AG04450 (cell line): ENCODE measurements at regions not wholly inside any gene's neighbourhood (a gene's known extent, or its start where the extent isn't known, plus 50 kb on each side); places are given as distances from the start of the nearest gene placed in this dataset.
"Not testable (repeated sequence)": the region's sequence is repeated elsewhere in the genome, so short reads cannot be mapped to it uniquely, and the experiment has no call there.

Experiments
- CTCF ChIA-PET: fragments of 300-600, 350-600 bp; formaldehyde crosslinking; extraction: SDS; loops from one replicate; lab custom pipeline; 2022; ENCODE audit warnings: antibody characterized with exemption, inconsistent platforms; lab: Charles Lee
- POLR2A ChIA-PET: fragments of 350-600 bp; formaldehyde crosslinking; extraction: SDS; loops from one replicate; lab custom pipeline; 2021; ENCODE audit warnings: antibody characterized with exemption, inconsistent platforms; lab: Yijun Ruan, JAX
- DNase-seq: peaks from one replicate; pipeline ENCODE4 v3.0.0-alpha.2; 2011; ENCODE audit warnings: low read depth, low spot score
- H3K27ac ChIP-seq: one replicate; pipeline ENCODE4 v1.5.1; 2012; ENCODE audit warnings: low read depth, low read length, control low read depth
- H3K27me3 ChIP-seq: one replicate; pipeline ENCODE4 v1.6.0; 2012; ENCODE audit warnings: low read length; ENCODE audit not compliant: control insufficient read depth, insufficient read depth
- H3K4me3 ChIP-seq: 2 replicates; pipeline ENCODE4 v1.5.1; 2011; ENCODE audit warnings: mild to moderate bottlenecking, low read depth, low read length, control low read depth
- H3K9me3 ChIP-seq: 2 replicates; pipeline ENCODE4 v1.5.1; 2012; ENCODE audit warnings: low read length; ENCODE audit not compliant: control insufficient read depth, insufficient read depth
- TF ChIP-seq, protein P1 (sequence below): IDR thresholded peaks from 2 replicates; pipeline ENCODE4 v1.5.1; 2011; ENCODE audit warnings: low read depth, low read length, control low read depth, inconsistent platforms

DNA sequence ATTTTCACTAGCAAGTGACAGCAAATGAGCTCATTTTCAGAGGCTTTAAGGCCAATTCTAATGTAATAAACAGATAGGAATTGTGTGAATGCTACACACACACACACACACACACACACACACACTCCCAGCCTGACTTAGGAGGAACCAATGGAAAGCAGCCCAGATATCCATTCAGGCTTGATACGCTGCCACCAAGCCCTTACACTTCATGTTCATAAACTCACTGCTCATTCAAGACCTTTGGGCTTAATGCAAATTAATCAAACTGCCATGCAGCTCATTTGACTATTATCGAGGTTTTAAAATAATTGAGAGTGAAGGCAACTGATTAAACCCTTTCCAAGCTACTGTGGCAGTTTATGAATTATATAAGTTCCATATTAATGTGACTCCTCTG lies 298.9 kb upstream of the NCKAP5 start:
- peaks cover 3% of the 10 kb centered on the region for H3K27me3 ChIP-seq
- no peaks in the 10 kb centered on the region for H3K9me3 ChIP-seq
- TF ChIP-seq, protein P1, sequence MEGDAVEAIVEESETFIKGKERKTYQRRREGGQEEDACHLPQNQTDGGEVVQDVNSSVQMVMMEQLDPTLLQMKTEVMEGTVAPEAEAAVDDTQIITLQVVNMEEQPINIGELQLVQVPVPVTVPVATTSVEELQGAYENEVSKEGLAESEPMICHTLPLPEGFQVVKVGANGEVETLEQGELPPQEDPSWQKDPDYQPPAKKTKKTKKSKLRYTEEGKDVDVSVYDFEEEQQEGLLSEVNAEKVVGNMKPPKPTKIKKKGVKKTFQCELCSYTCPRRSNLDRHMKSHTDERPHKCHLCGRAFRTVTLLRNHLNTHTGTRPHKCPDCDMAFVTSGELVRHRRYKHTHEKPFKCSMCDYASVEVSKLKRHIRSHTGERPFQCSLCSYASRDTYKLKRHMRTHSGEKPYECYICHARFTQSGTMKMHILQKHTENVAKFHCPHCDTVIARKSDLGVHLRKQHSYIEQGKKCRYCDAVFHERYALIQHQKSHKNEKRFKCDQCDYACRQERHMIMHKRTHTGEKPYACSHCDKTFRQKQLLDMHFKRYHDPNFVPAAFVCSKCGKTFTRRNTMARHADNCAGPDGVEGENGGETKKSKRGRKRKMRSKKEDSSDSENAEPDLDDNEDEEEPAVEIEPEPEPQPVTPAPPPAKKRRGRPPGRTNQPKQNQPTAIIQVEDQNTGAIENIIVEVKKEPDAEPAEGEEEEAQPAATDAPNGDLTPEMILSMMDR, result no peak
- DNase-seq, result no peak
- ChIA-PET CTCF (no interaction called here), POLR2A (no interaction called here)
- no peak overlapping the region for H3K27ac ChIP-seq
- no peak overlapping the region for H3K4me3 ChIP-seq

DNA sequence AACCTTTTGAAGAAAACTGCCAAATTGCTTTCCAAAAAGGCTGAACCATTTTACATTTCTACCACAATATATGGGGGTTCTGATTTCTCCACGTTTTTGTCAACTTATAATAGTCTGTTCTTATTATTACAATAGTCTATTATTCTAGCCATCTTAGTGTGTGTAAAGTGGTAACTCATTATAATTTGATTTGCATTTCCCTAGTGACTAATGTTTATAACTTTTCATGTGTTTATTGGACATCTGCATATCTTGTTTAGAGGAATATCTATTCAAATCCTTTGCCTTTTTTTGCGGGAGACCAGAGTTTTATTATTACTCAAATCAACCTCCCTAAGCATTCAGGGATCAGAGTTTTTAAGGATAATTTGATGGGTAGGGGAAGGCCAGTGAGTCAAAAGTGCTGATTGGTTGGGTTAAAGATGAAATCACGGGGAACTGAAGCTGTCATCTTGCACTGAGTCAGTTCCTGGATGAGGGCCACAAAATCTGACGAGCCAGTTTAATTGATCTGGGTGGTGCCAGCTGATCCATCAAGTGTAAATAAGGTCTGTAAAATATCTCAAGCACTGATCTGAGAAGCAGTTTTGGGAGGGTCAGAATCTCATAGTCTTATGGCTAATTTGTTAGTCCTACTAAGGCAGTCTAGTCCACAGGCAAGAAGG lies 303.4 kb upstream of the NCKAP5 start:
- no peak overlapping the region for H3K27ac ChIP-seq
- H3K9me3 ChIP-seq, result no peaks in the 10 kb centered on the region
- POLR2A ChIA-PET, result no interaction called here
- H3K4me3 ChIP-seq, result no peak overlapping the region
- TF ChIP-seq, protein P1, result no peak
- no peak for DNase-seq
- CTCF ChIA-PET, result interaction anchor here (0.6 kb wide), 1 partner anchor 265 kb away, joined by 4 read pairs; no protein-coding TSS in a partner anchor
- H3K27me3 ChIP-seq, result no peaks in the 10 kb centered on the region

DNA sequence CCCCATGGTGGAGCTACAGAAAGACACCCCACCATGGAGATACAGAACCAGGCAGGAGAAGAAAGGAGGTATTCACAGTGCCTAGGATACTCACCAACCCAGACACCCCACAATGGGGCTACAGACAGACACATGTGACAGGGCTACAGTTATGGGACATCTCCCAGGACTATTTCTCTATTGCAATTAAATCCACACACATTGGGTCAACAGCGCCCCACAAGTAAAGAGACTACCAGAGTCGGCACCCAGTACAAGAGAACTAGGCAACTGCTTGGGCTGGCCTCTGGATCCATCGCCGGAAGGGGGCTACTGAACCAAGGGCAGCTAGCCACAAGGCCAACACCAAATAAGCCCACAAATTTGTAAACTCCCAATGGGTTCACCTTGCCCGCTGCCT lies 310.1 kb upstream of the NCKAP5 start:
- POLR2A ChIA-PET, result no interaction called here
- CTCF ChIA-PET, result interaction anchor here (1.0 kb wide), 1 partner anchor 34 kb away, joined by 3 read pairs; no protein-coding TSS in a partner anchor
- DNase-seq, result no peak
- H3K27ac ChIP-seq, result no peak overlapping the region
- H3K4me3 ChIP-seq, result no peak overlapping the region
- H3K9me3 ChIP-seq, result no peaks in the 10 kb centered on the region
- H3K27me3 ChIP-seq, result peaks cover 3% of the 10 kb centered on the region
- TF ChIP-seq, protein P1, result no peak

DNA sequence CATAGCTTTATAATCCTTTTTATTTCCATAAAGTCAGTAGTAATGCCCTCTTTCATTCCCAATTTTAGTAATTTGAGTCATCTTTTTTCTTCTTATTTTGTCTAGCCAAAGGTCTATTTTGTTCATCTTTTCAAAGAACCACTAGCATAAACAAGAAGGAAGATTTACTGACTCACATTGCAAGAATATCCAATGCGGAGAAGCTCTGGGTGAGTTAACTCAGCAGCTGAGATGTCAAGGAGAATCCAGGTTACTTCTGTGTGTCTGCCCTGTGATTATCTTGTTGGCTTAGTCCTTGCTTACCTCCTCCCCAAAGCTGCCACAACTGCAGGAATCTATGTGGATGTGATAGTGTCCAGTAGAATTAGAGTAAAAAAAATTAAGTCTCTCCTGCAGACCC lies 311.4 kb upstream of the NCKAP5 start:
- ChIA-PET POLR2A (interaction anchor here (1.2 kb wide), 1 partner anchor 240 kb away, joined by 4 read pairs; no protein-coding TSS in a partner anchor), CTCF (interaction anchor here (1.5 to 3.0 kb wide), 2 partner anchors 239 to 571 kb away, joined by 4 to 17 read pairs; no protein-coding TSS in a partner anchor)
- no peaks in the 10 kb centered on the region for H3K9me3 ChIP-seq
- TF ChIP-seq, protein P1, result no peak
- H3K27ac ChIP-seq, result no peak overlapping the region
- DNase-seq, result peak; percentile 21
- no peak overlapping the region for H3K4me3 ChIP-seq
- H3K27me3 ChIP-seq, result peaks cover 5% of the 10 kb centered on the region

DNA sequence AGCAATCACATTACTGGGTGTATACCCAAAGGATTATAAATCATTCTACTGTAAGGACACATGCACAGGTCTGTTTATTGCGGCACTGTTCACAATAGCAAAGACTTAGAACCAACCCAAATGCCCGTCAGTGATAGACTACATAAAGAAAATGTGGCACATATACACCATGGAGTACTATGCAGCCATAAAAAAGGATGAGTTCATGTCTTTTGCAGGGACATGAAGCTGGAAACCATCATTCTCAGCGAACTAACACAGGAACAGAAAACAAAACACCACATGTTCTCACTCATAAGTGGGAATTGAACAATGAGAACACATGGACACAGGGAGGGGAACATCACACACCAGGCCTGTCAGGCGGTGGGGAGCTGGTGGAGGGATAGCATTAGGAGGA lies 313.9 kb upstream of the NCKAP5 start:
- H3K9me3 ChIP-seq, H3K4me3 ChIP-seq, H3K27me3 ChIP-seq, H3K27ac ChIP-seq, DNase-seq, POLR2A ChIA-PET: not testable (repeated sequence)
- CTCF ChIA-PET, result interaction anchor here (5.6 kb wide), 1 partner anchor 568 kb away, joined by 96 read pairs; no protein-coding TSS in a partner anchor
